ENCODE measurements at regions not wholly inside any gene's neighbourhood (a gene's known extent, or its start where the extent isn't known, plus 50 kb on each side); places are given as distances from the start of the nearest gene placed in this dataset.

GRCh38 chr16:51892293-51893007 lies 654.5 kb downstream of the TOX3 start:
- H3K4me3 ChIP-seq (ENCODE audit: low read depth, low read length), result no peak overlapping the region
- no peaks in the 10 kb centered on the region for H3K9me3 ChIP-seq (ENCODE audit: control insufficient read depth, insufficient read depth, low read length)
- H3K27me3 ChIP-seq (ENCODE audit: control insufficient read depth, insufficient read depth, low read length), result no peaks in the 10 kb centered on the region
- H3K36me3 ChIP-seq (ENCODE audit: control insufficient read depth, insufficient read depth, low read length), result no peaks in the 10 kb centered on the region
- 76% methylated on average over 8 of the region's 11 CpGs for WGBS (ENCODE audit: insufficient coverage)
- no peaks in the 10 kb centered on the region for H3K4me1 ChIP-seq (ENCODE audit: control insufficient read depth, insufficient read depth, low read length)
- no peak overlapping the region for H3K27ac ChIP-seq (ENCODE audit: low read depth, low read length)
- no peak for DNase-seq (ENCODE audit: low read depth in 4 of 6, low spot score in 6 of 6)

- Histone ChIP-seq H3K27me3 (ENCODE audit: control insufficient read depth, insufficient read depth, low read length) (no peaks in the 10 kb centered on the region), H3K4me1 (ENCODE audit: control insufficient read depth, insufficient read depth, low read length) (no peaks in the 10 kb centered on the region), H3K27ac (ENCODE audit: low read depth, low read length) (no peak overlapping the region), H3K36me3 (ENCODE audit: control insufficient read depth, insufficient read depth, low read length) (no peaks in the 10 kb centered on the region), H3K9me3 (ENCODE audit: control insufficient read depth, insufficient read depth, low read length) (no peaks in the 10 kb centered on the region), H3K4me3 (ENCODE audit: low read depth, low read length) (no peak overlapping the region)
- no CpG with 5 or more reads among the region's 1 CpG for WGBS (ENCODE audit: insufficient coverage)
- DNase-seq (ENCODE audit: low read depth in 4 of 6, low spot score in 6 of 6), result no peak
These were observed 658.4 kb downstream of the TOX3 start for GRCh38 chr16:51888534-51888933.

GRCh38 chr16:51888016-51888415 lies 658.9 kb downstream of the TOX3 start:
- no peak for DNase-seq (ENCODE audit: low read depth in 4 of 6, low spot score in 6 of 6)
- Histone ChIP-seq H3K36me3 (ENCODE audit: control insufficient read depth, insufficient read depth, low read length) (no peaks in the 10 kb centered on the region), H3K27ac (ENCODE audit: low read depth, low read length) (no peak overlapping the region), H3K4me3 (ENCODE audit: low read depth, low read length) (no peak overlapping the region), H3K4me1 (ENCODE audit: control insufficient read depth, insufficient read depth, low read length) (no peaks in the 10 kb centered on the region), H3K27me3 (ENCODE audit: control insufficient read depth, insufficient read depth, low read length) (no peaks in the 10 kb centered on the region), H3K9me3 (ENCODE audit: control insufficient read depth, insufficient read depth, low read length) (no peaks in the 10 kb centered on the region)
- no CpG with 5 or more reads among the region's 1 CpG for WGBS (ENCODE audit: insufficient coverage)

GRCh38 chr16:51886456-51886855 lies 660.5 kb downstream of the TOX3 start:
- H3K27ac ChIP-seq (ENCODE audit: low read depth, low read length), result no peak overlapping the region
- no peak overlapping the region for H3K4me3 ChIP-seq (ENCODE audit: low read depth, low read length)
- DNase-seq (ENCODE audit: low read depth in 4 of 6, low spot score in 6 of 6), result no peak
- no peaks in the 10 kb centered on the region for H3K4me1 ChIP-seq (ENCODE audit: control insufficient read depth, insufficient read depth, low read length)
- no peaks in the 10 kb centered on the region for H3K36me3 ChIP-seq (ENCODE audit: control insufficient read depth, insufficient read depth, low read length)
- no peaks in the 10 kb centered on the region for H3K9me3 ChIP-seq (ENCODE audit: control insufficient read depth, insufficient read depth, low read length)
- 78% methylated on average over 2 of the region's 2 CpGs for WGBS (ENCODE audit: insufficient coverage)
- H3K27me3 ChIP-seq (ENCODE audit: control insufficient read depth, insufficient read depth, low read length), result no peaks in the 10 kb centered on the region

- Histone ChIP-seq H3K4me3 (ENCODE audit: low read depth, low read length) (no peak overlapping the region), H3K27me3 (ENCODE audit: control insufficient read depth, insufficient read depth, low read length) (no peaks in the 10 kb centered on the region), H3K4me1 (ENCODE audit: control insufficient read depth, insufficient read depth, low read length) (no peaks in the 10 kb centered on the region), H3K27ac (ENCODE audit: low read depth, low read length) (no peak overlapping the region), H3K9me3 (ENCODE audit: control insufficient read depth, insufficient read depth, low read length) (no peaks in the 10 kb centered on the region), H3K36me3 (ENCODE audit: control insufficient read depth, insufficient read depth, low read length) (no peaks in the 10 kb centered on the region)
- DNase-seq (ENCODE audit: low read depth in 4 of 6, low spot score in 6 of 6), result no peak
- no CpG with 5 or more reads among the region's 2 CpGs for WGBS (ENCODE audit: insufficient coverage)
These were observed 662.2 kb downstream of the TOX3 start for GRCh38 chr16:51884773-51885172.

- Histone ChIP-seq H3K4me1 (ENCODE audit: control insufficient read depth, insufficient read depth, low read length) (no peaks in the 10 kb centered on the region), H3K9me3 (ENCODE audit: control insufficient read depth, insufficient read depth, low read length) (no peaks in the 10 kb centered on the region), H3K27me3 (ENCODE audit: control insufficient read depth, insufficient read depth, low read length) (no peaks in the 10 kb centered on the region), H3K4me3 (ENCODE audit: low read depth, low read length) (no peak overlapping the region), H3K27ac (ENCODE audit: low read depth, low read length) (no peak overlapping the region), H3K36me3 (ENCODE audit: control insufficient read depth, insufficient read depth, low read length) (no peaks in the 10 kb centered on the region)
- no peak for DNase-seq (ENCODE audit: low read depth in 4 of 6, low spot score in 6 of 6)
- no CpG with 5 or more reads among the region's 3 CpGs for WGBS (ENCODE audit: insufficient coverage)
These were observed 665.2 kb downstream of the TOX3 start for GRCh38 chr16:51881731-51882130.

- H3K36me3 ChIP-seq (ENCODE audit: control insufficient read depth, insufficient read depth, low read length), result no peaks in the 10 kb centered on the region
These were observed 666.2 kb downstream of the TOX3 start for GRCh38 chr16:51880776-51881175.

GRCh38 chr16:51877686-51878085 lies 669.3 kb downstream of the TOX3 start:
- Histone ChIP-seq H3K4me3 (ENCODE audit: low read depth, low read length) (no peak overlapping the region), H3K27me3 (ENCODE audit: control insufficient read depth, insufficient read depth, low read length) (no peaks in the 10 kb centered on the region), H3K36me3 (ENCODE audit: control insufficient read depth, insufficient read depth, low read length) (no peaks in the 10 kb centered on the region), H3K27ac (ENCODE audit: low read depth, low read length) (no peak overlapping the region), H3K4me1 (ENCODE audit: control insufficient read depth, insufficient read depth, low read length) (peaks cover 11% of the 10 kb centered on the region), H3K9me3 (ENCODE audit: control insufficient read depth, insufficient read depth, low read length) (no peaks in the 10 kb centered on the region)
- no peak for DNase-seq (ENCODE audit: low read depth in 4 of 6, low spot score in 6 of 6)
- WGBS (ENCODE audit: insufficient coverage), result 100% methylated on average over 2 of the region's 5 CpGs

More at GRCh38 chr16:51880776-51881175, 666.2 kb downstream of the TOX3 start:
- no peaks in the 10 kb centered on the region for H3K9me3 ChIP-seq (ENCODE audit: control insufficient read depth, insufficient read depth, low read length)
- peaks cover 7% of the 10 kb centered on the region for H3K4me1 ChIP-seq (ENCODE audit: control insufficient read depth, insufficient read depth, low read length)
- no peak overlapping the region for H3K4me3 ChIP-seq (ENCODE audit: low read depth, low read length)
- H3K27ac ChIP-seq (ENCODE audit: low read depth, low read length), result no peak overlapping the region
- DNase-seq (ENCODE audit: low read depth in 4 of 6, low spot score in 6 of 6), result no peak
- no peaks in the 10 kb centered on the region for H3K27me3 ChIP-seq (ENCODE audit: control insufficient read depth, insufficient read depth, low read length)
- 100% methylated on average over 1 of the region's 4 CpGs for WGBS (ENCODE audit: insufficient coverage)

GRCh38 chr16:51876934-51877333 lies 670.0 kb downstream of the TOX3 start:
- WGBS (ENCODE audit: insufficient coverage), result no CpG with 5 or more reads among the region's 3 CpGs
- Histone ChIP-seq H3K27ac (ENCODE audit: low read depth, low read length) (no peak overlapping the region), H3K27me3 (ENCODE audit: control insufficient read depth, insufficient read depth, low read length) (no peaks in the 10 kb centered on the region), H3K9me3 (ENCODE audit: control insufficient read depth, insufficient read depth, low read length) (no peaks in the 10 kb centered on the region), H3K36me3 (ENCODE audit: control insufficient read depth, insufficient read depth, low read length) (no peaks in the 10 kb centered on the region), H3K4me3 (ENCODE audit: low read depth, low read length) (no peak overlapping the region), H3K4me1 (ENCODE audit: control insufficient read depth, insufficient read depth, low read length) (peaks cover 11% of the 10 kb centered on the region)
- no peak for DNase-seq (ENCODE audit: low read depth in 4 of 6, low spot score in 6 of 6)

GRCh38 chr16:51876601-51876875 lies 670.4 kb downstream of the TOX3 start:
- Histone ChIP-seq H3K4me1 (ENCODE audit: control insufficient read depth, insufficient read depth, low read length) (peaks cover 11% of the 10 kb centered on the region), H3K27me3 (ENCODE audit: control insufficient read depth, insufficient read depth, low read length) (no peaks in the 10 kb centered on the region), H3K9me3 (ENCODE audit: control insufficient read depth, insufficient read depth, low read length) (no peaks in the 10 kb centered on the region), H3K4me3 (ENCODE audit: low read depth, low read length) (no peak overlapping the region), H3K27ac (ENCODE audit: low read depth, low read length) (no peak overlapping the region), H3K36me3 (ENCODE audit: control insufficient read depth, insufficient read depth, low read length) (no peaks in the 10 kb centered on the region)
- no CpG with 5 or more reads among the region's 3 CpGs for WGBS (ENCODE audit: insufficient coverage)
- DNase-seq (ENCODE audit: low read depth in 4 of 6, low spot score in 6 of 6), result peak in 1 of 6 donors; percentile 78
